ENCODE measurements at regions not wholly inside any gene's neighbourhood (a gene's known extent, or its start where the extent isn't known, plus 50 kb on each side); places are given as distances from the start of the nearest gene placed in this dataset.

DNA sequence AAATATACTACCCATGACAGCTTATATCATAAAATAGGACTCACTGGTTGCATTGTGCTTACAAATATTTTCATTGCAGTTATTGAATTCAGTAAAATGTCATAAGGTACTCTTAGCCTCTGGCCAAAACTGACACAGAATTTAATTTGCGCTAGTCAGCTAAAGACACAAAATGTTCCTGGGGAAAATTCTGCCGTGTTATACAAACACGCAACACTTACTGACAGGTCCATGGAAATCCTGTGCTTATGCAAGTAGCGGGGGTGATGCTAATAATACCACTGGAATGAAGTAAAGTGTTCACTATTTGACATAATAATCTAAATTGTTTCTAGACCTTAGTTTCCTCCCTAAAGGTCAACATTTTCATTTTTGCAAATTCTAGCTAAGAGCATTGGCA, 354.4 kb upstream of the RSPO3 start:
- no peaks in the 10 kb centered on the region for H3K79me2 ChIP-seq (ENCODE audit: control insufficient read depth, low read length)
- H3K9me2 ChIP-seq (replicated peaks; ENCODE audit: control insufficient read depth, low read length) = no peaks in the 10 kb centered on the region
- no peaks in the 10 kb centered on the region for H3F3A ChIP-seq (ENCODE audit: control insufficient read depth, insufficient read depth)
- no peaks in the 10 kb centered on the region for H3K9me3 ChIP-seq (ENCODE audit: control insufficient read depth, insufficient read depth, low read length)
- no peak overlapping the region for H3K4me3 ChIP-seq (ENCODE audit: low read length)
- no peaks in the 10 kb centered on the region for H3K27me3 ChIP-seq (ENCODE audit: control insufficient read depth, low read length)
- no peak overlapping the region for H3K27ac ChIP-seq (ENCODE audit: low read depth, low read length)
- no peaks in the 10 kb centered on the region for H4K20me1 ChIP-seq (ENCODE audit: control insufficient read depth, insufficient read depth, low read depth, low read length)
- H3K36me3 ChIP-seq (ENCODE audit: control insufficient read depth, low read length) = no peaks in the 10 kb centered on the region
- H3K4me2 ChIP-seq (ENCODE audit: low read length) = no peak overlapping the region
- TF ChIP-seq, protein P1, sequence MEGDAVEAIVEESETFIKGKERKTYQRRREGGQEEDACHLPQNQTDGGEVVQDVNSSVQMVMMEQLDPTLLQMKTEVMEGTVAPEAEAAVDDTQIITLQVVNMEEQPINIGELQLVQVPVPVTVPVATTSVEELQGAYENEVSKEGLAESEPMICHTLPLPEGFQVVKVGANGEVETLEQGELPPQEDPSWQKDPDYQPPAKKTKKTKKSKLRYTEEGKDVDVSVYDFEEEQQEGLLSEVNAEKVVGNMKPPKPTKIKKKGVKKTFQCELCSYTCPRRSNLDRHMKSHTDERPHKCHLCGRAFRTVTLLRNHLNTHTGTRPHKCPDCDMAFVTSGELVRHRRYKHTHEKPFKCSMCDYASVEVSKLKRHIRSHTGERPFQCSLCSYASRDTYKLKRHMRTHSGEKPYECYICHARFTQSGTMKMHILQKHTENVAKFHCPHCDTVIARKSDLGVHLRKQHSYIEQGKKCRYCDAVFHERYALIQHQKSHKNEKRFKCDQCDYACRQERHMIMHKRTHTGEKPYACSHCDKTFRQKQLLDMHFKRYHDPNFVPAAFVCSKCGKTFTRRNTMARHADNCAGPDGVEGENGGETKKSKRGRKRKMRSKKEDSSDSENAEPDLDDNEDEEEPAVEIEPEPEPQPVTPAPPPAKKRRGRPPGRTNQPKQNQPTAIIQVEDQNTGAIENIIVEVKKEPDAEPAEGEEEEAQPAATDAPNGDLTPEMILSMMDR (IDR thresholded peaks at IDR 0.05; ENCODE audit: low read depth, low read length, poor library complexity, severe bottlenecking) = no peak
- TF ChIP-seq EZH2phosphoT487 (IDR thresholded peaks at IDR 0.05; ENCODE audit: borderline replicate concordance, low read length) = no peak
- no peaks in the 10 kb centered on the region for H3K4me1 ChIP-seq (ENCODE audit: control insufficient read depth, low read length)

DNA sequence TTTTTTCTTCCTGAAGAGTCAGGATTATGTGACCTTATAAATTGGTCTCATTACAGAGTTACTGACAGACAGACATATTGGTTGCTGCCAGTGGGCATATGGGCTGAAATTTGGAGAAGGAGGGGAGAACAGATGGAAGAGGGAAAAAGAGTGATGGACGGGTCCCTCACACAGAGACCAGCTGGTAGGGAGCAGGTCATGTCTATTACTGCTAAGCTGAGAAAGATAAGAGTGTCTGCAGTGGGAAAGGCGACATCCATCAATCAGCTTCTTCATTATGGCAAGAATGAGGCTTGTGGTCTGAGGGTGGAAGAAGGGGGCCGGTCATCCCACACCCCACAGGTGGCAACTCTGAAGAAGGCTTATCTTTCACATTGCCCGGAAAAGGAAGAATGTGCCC, 353.8 kb upstream of the RSPO3 start:
- H3K9me2 ChIP-seq (replicated peaks; ENCODE audit: control insufficient read depth, low read length) = no peaks in the 10 kb centered on the region
- no peak overlapping the region for H3K4me3 ChIP-seq (ENCODE audit: low read length)
- no peaks in the 10 kb centered on the region for H3K9me3 ChIP-seq (ENCODE audit: control insufficient read depth, insufficient read depth, low read length)
- H4K20me1 ChIP-seq (ENCODE audit: control insufficient read depth, insufficient read depth, low read depth, low read length) = no peaks in the 10 kb centered on the region
- no peak overlapping the region for H3K4me2 ChIP-seq (ENCODE audit: low read length)
- no peak overlapping the region for H3K27ac ChIP-seq (ENCODE audit: low read depth, low read length)
- no peaks in the 10 kb centered on the region for H3K36me3 ChIP-seq (ENCODE audit: control insufficient read depth, low read length)
- TF ChIP-seq, protein P1 (IDR thresholded peaks at IDR 0.05; ENCODE audit: low read depth, low read length, poor library complexity, severe bottlenecking) = no peak
- TF ChIP-seq EZH2phosphoT487 (IDR thresholded peaks at IDR 0.05; ENCODE audit: borderline replicate concordance, low read length) = no peak
- no peaks in the 10 kb centered on the region for H3K4me1 ChIP-seq (ENCODE audit: control insufficient read depth, low read length)
- H3K27me3 ChIP-seq (ENCODE audit: control insufficient read depth, low read length) = no peaks in the 10 kb centered on the region
- H3F3A ChIP-seq (ENCODE audit: control insufficient read depth, insufficient read depth) = no peaks in the 10 kb centered on the region
- no peaks in the 10 kb centered on the region for H3K79me2 ChIP-seq (ENCODE audit: control insufficient read depth, low read length)

DNA sequence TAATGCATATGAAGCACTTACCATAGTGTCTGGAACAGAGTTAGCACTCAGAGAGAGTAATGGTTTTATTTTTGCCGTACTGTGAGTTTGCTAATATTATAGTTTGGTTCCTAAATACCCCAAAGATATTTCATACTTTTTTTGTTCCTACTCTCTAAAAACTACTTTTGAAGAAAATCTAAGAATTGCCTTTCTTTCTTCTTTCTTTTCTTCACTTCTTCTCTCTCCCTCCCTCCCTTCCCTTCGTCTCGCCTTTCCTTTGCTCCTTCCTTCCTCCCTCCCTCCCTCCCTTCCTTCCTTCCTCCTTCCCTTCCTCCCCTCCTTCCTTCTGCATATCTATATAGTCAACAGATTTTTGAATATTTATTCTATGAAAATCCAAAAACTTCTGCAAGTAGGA, 351.7 kb upstream of the RSPO3 start:
- no peaks in the 10 kb centered on the region for H3K4me1 ChIP-seq (ENCODE audit: control insufficient read depth, low read length)
- no peaks in the 10 kb centered on the region for H3K79me2 ChIP-seq (ENCODE audit: control insufficient read depth, low read length)
- no peak overlapping the region for H3K4me2 ChIP-seq (ENCODE audit: low read length)
- no peak overlapping the region for H3K27ac ChIP-seq (ENCODE audit: low read depth, low read length)
- no peaks in the 10 kb centered on the region for H3F3A ChIP-seq (ENCODE audit: control insufficient read depth, insufficient read depth)
- no peaks in the 10 kb centered on the region for H3K36me3 ChIP-seq (ENCODE audit: control insufficient read depth, low read length)
- H4K20me1 ChIP-seq (ENCODE audit: control insufficient read depth, insufficient read depth, low read depth, low read length) = no peaks in the 10 kb centered on the region
- no peaks in the 10 kb centered on the region for H3K27me3 ChIP-seq (ENCODE audit: control insufficient read depth, low read length)
- TF ChIP-seq, protein P1 (IDR thresholded peaks at IDR 0.05; ENCODE audit: low read depth, low read length, poor library complexity, severe bottlenecking) = no peak
- no peaks in the 10 kb centered on the region for H3K9me3 ChIP-seq (ENCODE audit: control insufficient read depth, insufficient read depth, low read length)
- H3K9me2 ChIP-seq (replicated peaks; ENCODE audit: control insufficient read depth, low read length) = no peaks in the 10 kb centered on the region
- H3K4me3 ChIP-seq (ENCODE audit: low read length) = no peak overlapping the region

DNA sequence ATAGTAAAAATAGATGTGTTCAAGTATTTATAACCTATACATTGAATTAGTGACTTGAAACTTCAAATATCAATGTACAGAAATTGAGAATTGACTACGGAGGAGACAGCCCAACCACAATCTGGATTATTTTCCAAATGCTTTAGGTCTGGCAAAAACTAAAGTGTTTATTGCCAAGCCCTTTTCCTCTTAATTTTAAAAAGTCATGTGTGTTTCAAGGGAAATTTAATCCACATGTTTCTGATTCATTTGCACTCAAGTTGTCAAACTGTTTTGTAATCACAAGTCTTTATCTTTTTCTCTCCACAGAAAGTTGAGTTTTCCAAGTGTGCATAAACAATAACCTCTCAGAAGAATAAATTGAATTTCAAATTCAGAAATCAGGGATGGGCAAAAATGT, 350.8 kb upstream of the RSPO3 start:
- H3K4me3 ChIP-seq (ENCODE audit: low read length) = no peak overlapping the region
- TF ChIP-seq EZH2phosphoT487 (IDR thresholded peaks at IDR 0.05; ENCODE audit: borderline replicate concordance, low read length) = no peak
- TF ChIP-seq, protein P1 (IDR thresholded peaks at IDR 0.05; ENCODE audit: low read depth, low read length, poor library complexity, severe bottlenecking) = no peak
- H3K4me1 ChIP-seq (ENCODE audit: control insufficient read depth, low read length) = no peaks in the 10 kb centered on the region
- H3K27me3 ChIP-seq (ENCODE audit: control insufficient read depth, low read length) = no peaks in the 10 kb centered on the region
- H3F3A ChIP-seq (ENCODE audit: control insufficient read depth, insufficient read depth) = no peaks in the 10 kb centered on the region
- no peak overlapping the region for H3K4me2 ChIP-seq (ENCODE audit: low read length)
- no peaks in the 10 kb centered on the region for H3K9me3 ChIP-seq (ENCODE audit: control insufficient read depth, insufficient read depth, low read length)
- no peaks in the 10 kb centered on the region for H4K20me1 ChIP-seq (ENCODE audit: control insufficient read depth, insufficient read depth, low read depth, low read length)
- H3K27ac ChIP-seq (ENCODE audit: low read depth, low read length) = no peak overlapping the region
- no peaks in the 10 kb centered on the region for H3K36me3 ChIP-seq (ENCODE audit: control insufficient read depth, low read length)
- no peaks in the 10 kb centered on the region for H3K9me2 ChIP-seq (replicated peaks; ENCODE audit: control insufficient read depth, low read length)
- H3K79me2 ChIP-seq (ENCODE audit: control insufficient read depth, low read length) = no peaks in the 10 kb centered on the region
